ENCODE measurements at regions not wholly inside any gene's neighbourhood (a gene's known extent, or its start where the extent isn't known, plus 50 kb on each side); places are given as distances from the start of the nearest gene placed in this dataset.
A peak's percentile ranks its signal among the peaks of the same experiment; 100 is the strongest.

DNA sequence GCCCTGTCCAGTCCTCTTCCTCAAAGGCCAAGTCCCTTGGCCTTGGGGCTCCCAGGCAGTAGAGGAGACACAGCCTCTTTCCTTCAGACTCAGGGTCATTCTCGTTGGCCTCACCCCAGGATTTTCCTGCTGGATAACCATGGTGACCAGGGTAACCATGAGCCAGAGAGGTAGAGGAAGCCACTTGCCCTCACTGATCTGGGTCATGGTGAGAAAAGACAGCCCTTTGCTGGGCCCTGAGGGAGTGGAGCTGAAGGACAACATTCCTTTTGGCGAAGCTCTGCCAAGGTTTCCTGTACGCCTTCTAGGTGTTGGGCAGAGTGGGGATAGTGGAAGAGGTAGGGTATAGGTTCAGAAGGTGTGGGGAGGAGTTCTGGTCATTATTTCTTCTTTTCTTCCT, 53.1 kb upstream of the WNT4 start:
- TF ChIP-seq, protein P1, sequence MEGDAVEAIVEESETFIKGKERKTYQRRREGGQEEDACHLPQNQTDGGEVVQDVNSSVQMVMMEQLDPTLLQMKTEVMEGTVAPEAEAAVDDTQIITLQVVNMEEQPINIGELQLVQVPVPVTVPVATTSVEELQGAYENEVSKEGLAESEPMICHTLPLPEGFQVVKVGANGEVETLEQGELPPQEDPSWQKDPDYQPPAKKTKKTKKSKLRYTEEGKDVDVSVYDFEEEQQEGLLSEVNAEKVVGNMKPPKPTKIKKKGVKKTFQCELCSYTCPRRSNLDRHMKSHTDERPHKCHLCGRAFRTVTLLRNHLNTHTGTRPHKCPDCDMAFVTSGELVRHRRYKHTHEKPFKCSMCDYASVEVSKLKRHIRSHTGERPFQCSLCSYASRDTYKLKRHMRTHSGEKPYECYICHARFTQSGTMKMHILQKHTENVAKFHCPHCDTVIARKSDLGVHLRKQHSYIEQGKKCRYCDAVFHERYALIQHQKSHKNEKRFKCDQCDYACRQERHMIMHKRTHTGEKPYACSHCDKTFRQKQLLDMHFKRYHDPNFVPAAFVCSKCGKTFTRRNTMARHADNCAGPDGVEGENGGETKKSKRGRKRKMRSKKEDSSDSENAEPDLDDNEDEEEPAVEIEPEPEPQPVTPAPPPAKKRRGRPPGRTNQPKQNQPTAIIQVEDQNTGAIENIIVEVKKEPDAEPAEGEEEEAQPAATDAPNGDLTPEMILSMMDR (IDR thresholded peaks at IDR 0.05; ENCODE audit: insufficient read depth, low read length, severe bottlenecking): no peak
- no peak for FAIRE-seq
- peaks cover 2% of the 10 kb centered on the region for H3K27me3 ChIP-seq (ENCODE audit: control insufficient read depth, insufficient read depth, low read length)
- no peak overlapping the region for H3K4me3 ChIP-seq (ENCODE audit: low read depth, low read length)
- DNase-seq (ENCODE audit: low read depth): no peak
- H3K36me3 ChIP-seq (ENCODE audit: control insufficient read depth, insufficient read depth, low read length): no peaks in the 10 kb centered on the region

DNA sequence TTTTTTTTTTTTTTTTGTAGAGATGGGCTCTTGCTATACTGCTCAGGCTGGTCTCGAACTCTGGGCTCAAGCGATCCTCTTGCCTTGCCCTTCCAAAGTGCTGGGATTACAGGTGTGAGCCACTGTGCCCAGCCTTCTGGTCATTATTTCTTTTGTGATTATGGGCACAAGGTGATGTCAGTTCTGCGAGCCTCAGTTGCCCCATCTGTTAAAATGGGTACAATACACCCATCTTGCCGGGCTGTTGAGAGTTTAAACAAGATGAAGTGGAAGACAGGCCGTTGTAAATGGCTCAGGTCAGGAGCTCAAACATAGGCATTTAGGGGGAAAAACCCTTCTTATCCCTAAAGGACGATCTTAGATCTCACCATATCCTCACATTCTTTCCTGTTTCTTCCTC, 53.7 kb upstream of the WNT4 start:
- TF ChIP-seq, protein P1 (IDR thresholded peaks at IDR 0.05; ENCODE audit: insufficient read depth, low read length, severe bottlenecking): no peak
- FAIRE-seq: no peak
- H3K4me3 ChIP-seq (ENCODE audit: low read depth, low read length): no peak overlapping the region

GRCh38 chr1:22197644-22198043, 54.7 kb upstream of the WNT4 start:
- FAIRE-seq: peak; percentile 72
- TF ChIP-seq, protein P1 (IDR thresholded peaks at IDR 0.05; ENCODE audit: insufficient read depth, low read length, severe bottlenecking): no peak
- Histone ChIP-seq H3K4me3 (ENCODE audit: low read depth, low read length) (no peak overlapping the region), H3K27me3 (ENCODE audit: control insufficient read depth, insufficient read depth, low read length) (no peaks in the 10 kb centered on the region), H3K36me3 (ENCODE audit: control insufficient read depth, insufficient read depth, low read length) (no peaks in the 10 kb centered on the region)
- DNase-seq (ENCODE audit: low read depth): no peak

More for the DNA sequence above, 53.7 kb upstream of the WNT4 start:
- H3K27me3 ChIP-seq (ENCODE audit: control insufficient read depth, insufficient read depth, low read length): peaks cover 2% of the 10 kb centered on the region
- no peaks in the 10 kb centered on the region for H3K36me3 ChIP-seq (ENCODE audit: control insufficient read depth, insufficient read depth, low read length)
- DNase-seq (ENCODE audit: low read depth): no peak

DNA sequence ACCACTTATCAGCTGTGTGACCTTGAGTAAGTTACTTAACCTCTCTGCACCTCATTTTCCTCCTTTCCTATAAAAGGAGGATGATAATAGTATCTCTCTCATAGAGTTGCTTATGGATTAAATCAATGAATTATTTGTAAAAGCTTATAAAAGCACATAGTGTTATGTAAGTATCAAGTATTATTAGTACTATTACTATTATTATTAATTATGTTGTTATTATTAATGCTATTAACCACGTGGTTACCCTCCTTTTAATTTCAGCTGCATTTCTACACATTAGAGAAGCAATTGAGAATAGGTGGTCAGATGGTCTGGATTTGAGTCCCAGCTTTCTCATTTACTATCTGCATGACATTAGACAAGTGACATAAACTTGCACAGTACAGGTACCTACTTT, 58.1 kb upstream of the WNT4 start:
- FAIRE-seq: no peak
- TF ChIP-seq, protein P1 (IDR thresholded peaks at IDR 0.05; ENCODE audit: insufficient read depth, low read length, severe bottlenecking): no peak

DNA sequence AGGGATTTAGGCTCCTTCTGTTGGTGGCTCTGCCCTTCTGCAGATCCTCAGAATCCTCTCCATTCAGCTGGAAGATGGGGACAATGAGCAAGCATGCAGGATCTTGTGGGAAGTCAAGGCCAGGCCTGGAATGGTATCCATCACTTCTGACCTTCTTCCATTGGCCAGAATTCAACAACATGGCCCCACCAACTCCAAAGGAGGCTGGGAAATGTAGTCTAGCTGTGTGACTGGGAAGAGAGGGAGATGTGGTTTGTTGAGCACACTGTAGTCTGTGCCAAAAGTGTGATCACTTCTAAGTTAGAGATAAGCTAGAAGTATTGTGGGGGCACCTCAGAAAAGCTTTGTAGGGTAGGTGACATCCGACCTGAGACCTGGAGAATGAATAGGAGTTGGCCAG, 60.4 kb upstream of the WNT4 start:
- TF ChIP-seq, protein P1 (IDR thresholded peaks at IDR 0.05; ENCODE audit: insufficient read depth, low read length, severe bottlenecking): no peak
- Histone ChIP-seq H3K27me3 (ENCODE audit: control insufficient read depth, insufficient read depth, low read length) (peaks cover 20% of the 10 kb centered on the region), H3K4me3 (ENCODE audit: low read depth, low read length) (no peak overlapping the region), H3K36me3 (ENCODE audit: control insufficient read depth, insufficient read depth, low read length) (no peaks in the 10 kb centered on the region)
- DNase-seq (ENCODE audit: low read depth): no peak
- no peak for FAIRE-seq

More for the DNA sequence above, 58.1 kb upstream of the WNT4 start:
- no peak for DNase-seq (ENCODE audit: low read depth)
- H3K4me3 ChIP-seq (ENCODE audit: low read depth, low read length): no peak overlapping the region
- H3K36me3 ChIP-seq (ENCODE audit: control insufficient read depth, insufficient read depth, low read length): no peaks in the 10 kb centered on the region
- peaks cover 15% of the 10 kb centered on the region for H3K27me3 ChIP-seq (ENCODE audit: control insufficient read depth, insufficient read depth, low read length)

DNA sequence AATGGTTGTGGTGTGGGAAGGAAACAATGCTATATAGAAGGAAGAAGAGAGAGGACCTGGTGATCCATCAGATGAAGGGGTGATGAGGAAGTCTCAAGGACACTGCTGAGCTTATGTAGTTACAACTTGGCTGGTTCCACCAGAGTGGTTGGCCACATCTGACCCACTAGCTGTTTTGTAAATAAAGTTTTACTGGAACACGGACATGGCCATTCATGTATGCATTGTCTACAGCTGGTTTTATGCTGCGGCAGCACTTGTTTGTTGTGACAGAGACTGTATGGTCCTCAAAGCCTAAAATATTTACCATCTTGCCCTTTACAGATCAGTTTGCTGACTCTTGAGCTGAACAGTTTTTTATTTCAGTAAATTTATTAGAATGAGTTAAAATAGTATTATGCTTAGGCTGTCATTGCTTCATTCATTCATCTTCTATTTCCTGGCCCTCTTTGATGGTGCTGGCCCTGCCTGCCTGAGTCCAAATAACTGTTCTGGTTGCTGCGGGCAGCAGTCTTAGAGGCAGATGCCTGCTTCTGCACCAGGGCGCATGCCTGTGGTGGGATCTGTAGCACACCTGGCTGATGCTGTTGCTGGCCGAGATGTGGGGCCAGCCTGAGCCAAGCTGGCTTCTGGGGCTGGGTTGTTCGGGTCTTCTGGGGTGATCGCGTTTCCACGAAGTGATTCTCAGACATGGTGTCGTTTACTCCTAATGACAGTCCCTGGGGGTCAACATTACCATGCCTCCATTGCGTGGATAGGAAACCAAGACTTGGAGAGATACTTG, 61.4 kb upstream of the WNT4 start:
- Histone ChIP-seq H3K4me3 (ENCODE audit: low read depth, low read length) (no peak overlapping the region), H3K36me3 (ENCODE audit: control insufficient read depth, insufficient read depth, low read length) (no peaks in the 10 kb centered on the region), H3K27me3 (ENCODE audit: control insufficient read depth, insufficient read depth, low read length) (peaks cover 20% of the 10 kb centered on the region)
- TF ChIP-seq, protein P1 (IDR thresholded peaks at IDR 0.05; ENCODE audit: insufficient read depth, low read length, severe bottlenecking): no peak
- FAIRE-seq (no peak), DNase-seq (ENCODE audit: low read depth) (no peak)
